AG04449 (cell line): ENCODE measurements at regions not wholly inside any gene's neighbourhood (a gene's known extent, or its start where the extent isn't known, plus 50 kb on each side); places are given as distances from the start of the nearest gene placed in this dataset.

Experiments used
- CTCF ChIA-PET: fragments of 350-600 bp; formaldehyde crosslinking; extraction: SDS; loops from one replicate; lab custom pipeline; 2021; ENCODE audit warnings: antibody characterized with exemption; lab: Yijun Ruan, JAX
- POLR2A ChIA-PET: fragments of 400-600, 350-600 bp; formaldehyde crosslinking; extraction: SDS; loops from one replicate; lab custom pipeline; 2020; ENCODE audit warnings: antibody characterized with exemption, inconsistent platforms; lab: Yijun Ruan, JAX
- DNase-seq: peaks from one replicate; pipeline ENCODE4 v3.0.0-alpha.2; 2010; ENCODE audit warnings: low read depth, low spot score
- H3K4me3 ChIP-seq: 2 replicates; pipeline ENCODE4 v1.5.1; 2011; ENCODE audit warnings: low read depth, mild to moderate bottlenecking, control low read depth, low read length
- CTCF ChIP-seq: IDR thresholded peaks from one replicate; pipeline ENCODE4 v1.5.1; 2011; ENCODE audit warnings: mild to moderate bottlenecking, moderate library complexity, low read length, control low read depth, inconsistent platforms; ENCODE audit not compliant: insufficient read depth; ENCODE audit errors: missing control alignments

GRCh38 chr18:41416044-41416443, 539.0 kb upstream of the PIK3C3 start:
- ChIA-PET CTCF (no interaction called here), POLR2A (no interaction called here)
- no peak overlapping the region for H3K4me3 ChIP-seq
- no peak for DNase-seq
- TF ChIP-seq CTCF, result no peak

- CTCF ChIA-PET, result no interaction called here
- H3K4me3 ChIP-seq, result no peak overlapping the region
- no peak for DNase-seq
- POLR2A ChIA-PET, result no interaction called here
- no peak for TF ChIP-seq CTCF
Observed at GRCh38 chr18:41410006-41410405, 545.0 kb upstream of the PIK3C3 start.

GRCh38 chr18:41406834-41407233, 548.2 kb upstream of the PIK3C3 start:
- CTCF ChIA-PET, result no interaction called here
- TF ChIP-seq CTCF, result no peak
- H3K4me3 ChIP-seq, result no peak overlapping the region
- no peak for DNase-seq
- POLR2A ChIA-PET, result no interaction called here

GRCh38 chr18:41396861-41397260, 558.2 kb upstream of the PIK3C3 start:
- ChIA-PET POLR2A (no interaction called here), CTCF (no interaction called here)
- no peak overlapping the region for H3K4me3 ChIP-seq
- no peak for TF ChIP-seq CTCF
- no peak for DNase-seq

GRCh38 chr18:41396211-41396610, 558.8 kb upstream of the PIK3C3 start:
- ChIA-PET POLR2A (no interaction called here), CTCF (no interaction called here)
- TF ChIP-seq CTCF, result no peak
- DNase-seq, result no peak
- no peak overlapping the region for H3K4me3 ChIP-seq

- DNase-seq, result no peak
- POLR2A ChIA-PET, result no interaction called here
- CTCF ChIA-PET, result no interaction called here
- no peak for TF ChIP-seq CTCF
- no peak overlapping the region for H3K4me3 ChIP-seq
Observed at GRCh38 chr18:41395695-41396094, 559.3 kb upstream of the PIK3C3 start.
